Prostate gland (tissue), 2 donors: ENCODE measurements at regions not wholly inside any gene's neighbourhood (a gene's known extent, or its start where the extent isn't known, plus 50 kb on each side); places are given as distances from the start of the nearest gene placed in this dataset.

ENCODE experiments used
- DNase-seq: peaks from one replicate; pipeline ENCODE4 v3.0.0-alpha.2; 2019; ENCODE audit warnings: low spot score
- H3K27ac ChIP-seq, 2 donors: fragments of 200-600 bp; sonication (generic); 2 replicates each; pipeline ENCODE4 v1.5.1; 2017 to 2019
- H3K27me3 ChIP-seq: fragments of 200-600 bp; sonication (generic); replicated peaks from 2 replicates; pipeline ENCODE4 v1.5.1; 2019; ENCODE audit not compliant: insufficient read depth
- H3K36me3 ChIP-seq, 2 donors: fragments of 200-600 bp; sonication (generic); 1 replicate in 1 of 2; 2 replicates in 1 of 2; pipeline versions ENCODE4 v1.5.1 to v1.8.1; 2017 to 2019
- H3K4me1 ChIP-seq: fragments of 200-600 bp; sonication (generic); replicated peaks from 2 replicates; pipeline ENCODE4 v1.5.1; 2019
- H3K4me3 ChIP-seq, 2 donors: fragments of 200-600 bp; sonication (generic); 2 replicates each; pipeline ENCODE4 v1.5.1; 2017 to 2019
- H3K9me3 ChIP-seq: fragments of 200-600 bp; sonication (generic); 2 replicates; pipeline ENCODE4 v1.5.1; 2017
- CTCF ChIP-seq, 4 experiments: fragments of 200-600 bp in 2 of 4; fragments of 450-650 bp in 2 of 4; sonication (generic) in 2 of 4; IDR thresholded peaks; 1 replicate in 3 of 4; 2 replicates in 1 of 4; pipeline ENCODE4 v1.5.1; 2016 to 2019; ENCODE audit warnings: antibody characterized with exemption in 4 of 4, mild to moderate bottlenecking in 2 of 4, moderate library complexity in 2 of 4
- POLR2A ChIP-seq: fragments of 450-650 bp; IDR thresholded peaks from one replicate; pipeline ENCODE4 v1.6.1; 2016; ENCODE audit warnings: antibody characterized with exemption, mild to moderate bottlenecking
- POLR2AphosphoS5 ChIP-seq: sonication (generic); formaldehyde crosslinking; IDR thresholded peaks from one replicate; pipeline ENCODE4 v1.6.1; 2017; ENCODE audit warnings: antibody characterized with exemption
- WGBS: methylation state at CpG from one replicate; pipeline ENCODE4 v1.1.5; 2018; 5-methylcytosine and 5-hydroxymethylcytosine counted together
- intact Hi-C: fragments of 100-400 bp; cut with DNase I; formaldehyde crosslinking; loops from one replicate; pipeline ENCODE4 v1.14.2; 2022

GRCh38 chr7:25949736-25950487, 202.1 kb upstream of the NFE2L3 start:
- TF ChIP-seq CTCF (IDR thresholded peaks at IDR 0.05) (peak in 2 of 4 experiments; percentile 29 to 35), POLR2AphosphoS5 (no peak), POLR2A (no peak)
- peak overlapping the region; percentile 63 to 84 for H3K4me3 ChIP-seq
- peak; percentile 32 for DNase-seq
- no peaks in the 10 kb centered on the region for H3K9me3 ChIP-seq
- no peaks in the 10 kb centered on the region for H3K36me3 ChIP-seq
- intact Hi-C loops: no loop called here
- 13% methylated on average over 32 of the region's 32 CpGs for WGBS
- no peaks in the 10 kb centered on the region for H3K27me3 ChIP-seq
- no peaks in the 10 kb centered on the region for H3K4me1 ChIP-seq
- peak overlapping the region; percentile 87 to 92 for H3K27ac ChIP-seq

DNA sequence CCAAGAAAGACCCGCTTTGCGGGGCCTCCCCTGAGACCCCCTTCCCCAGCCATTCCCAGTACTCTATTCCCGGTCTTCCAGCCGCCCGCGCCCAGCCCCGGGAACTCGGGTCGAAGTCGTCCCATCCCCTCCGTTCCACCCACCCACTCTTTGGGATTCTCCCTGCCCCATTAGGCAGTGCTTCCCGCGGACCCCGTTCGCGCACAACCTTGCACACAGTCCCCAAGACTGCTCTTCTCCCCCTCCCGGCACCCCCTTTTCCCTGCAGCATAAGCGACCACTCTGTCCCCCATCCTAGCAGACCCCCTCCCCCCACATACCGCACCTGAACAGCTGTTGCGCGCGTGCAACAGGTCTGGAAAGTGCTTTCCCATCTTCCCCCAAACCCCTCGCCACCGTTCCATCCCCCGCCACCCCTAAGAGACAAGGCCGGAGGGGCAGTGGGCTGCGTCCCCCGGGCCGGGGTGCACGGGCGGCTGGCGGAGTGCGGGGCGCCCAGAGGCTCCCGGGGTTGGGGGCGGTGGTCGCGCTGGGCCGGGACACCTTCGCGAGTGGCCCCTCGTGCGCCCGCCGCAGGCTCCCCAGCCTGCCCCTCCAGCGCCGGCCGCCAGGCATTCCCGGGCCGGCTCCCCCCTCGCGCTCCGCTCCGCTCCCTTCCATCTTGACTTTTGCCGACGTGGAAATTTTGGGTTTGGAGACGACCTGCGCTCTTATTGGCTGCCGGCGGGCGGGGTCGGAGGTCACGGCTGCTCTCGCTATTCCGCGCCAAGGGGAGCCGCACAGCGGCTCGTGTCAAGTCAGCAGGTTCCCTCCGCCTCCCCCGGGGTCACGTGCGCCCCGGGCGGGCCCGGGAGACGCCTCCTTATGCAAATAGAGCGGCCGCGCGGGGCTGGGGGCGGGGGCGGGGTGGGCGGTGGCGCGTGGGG, 201.2 kb upstream of the NFE2L3 start:
- DNase-seq: peak; percentile 97
- intact Hi-C loops: no loop called here
- no peaks in the 10 kb centered on the region for H3K9me3 ChIP-seq
- WGBS: under 1% methylated on average over 63 of the region's 86 CpGs
- H3K27me3 ChIP-seq: no peaks in the 10 kb centered on the region
- H3K27ac ChIP-seq: peak overlapping the region; percentile 87 to 92
- TF ChIP-seq POLR2A (peak; percentile 63), POLR2AphosphoS5 (peak; percentile 69), CTCF (IDR thresholded peaks at IDR 0.05) (peak in 1 of 4 experiments; percentile 42)
- peak overlapping the region; percentile 63 to 84 for H3K4me3 ChIP-seq
- H3K4me1 ChIP-seq: no peaks in the 10 kb centered on the region
- no peaks in the 10 kb centered on the region for H3K36me3 ChIP-seq

DNA sequence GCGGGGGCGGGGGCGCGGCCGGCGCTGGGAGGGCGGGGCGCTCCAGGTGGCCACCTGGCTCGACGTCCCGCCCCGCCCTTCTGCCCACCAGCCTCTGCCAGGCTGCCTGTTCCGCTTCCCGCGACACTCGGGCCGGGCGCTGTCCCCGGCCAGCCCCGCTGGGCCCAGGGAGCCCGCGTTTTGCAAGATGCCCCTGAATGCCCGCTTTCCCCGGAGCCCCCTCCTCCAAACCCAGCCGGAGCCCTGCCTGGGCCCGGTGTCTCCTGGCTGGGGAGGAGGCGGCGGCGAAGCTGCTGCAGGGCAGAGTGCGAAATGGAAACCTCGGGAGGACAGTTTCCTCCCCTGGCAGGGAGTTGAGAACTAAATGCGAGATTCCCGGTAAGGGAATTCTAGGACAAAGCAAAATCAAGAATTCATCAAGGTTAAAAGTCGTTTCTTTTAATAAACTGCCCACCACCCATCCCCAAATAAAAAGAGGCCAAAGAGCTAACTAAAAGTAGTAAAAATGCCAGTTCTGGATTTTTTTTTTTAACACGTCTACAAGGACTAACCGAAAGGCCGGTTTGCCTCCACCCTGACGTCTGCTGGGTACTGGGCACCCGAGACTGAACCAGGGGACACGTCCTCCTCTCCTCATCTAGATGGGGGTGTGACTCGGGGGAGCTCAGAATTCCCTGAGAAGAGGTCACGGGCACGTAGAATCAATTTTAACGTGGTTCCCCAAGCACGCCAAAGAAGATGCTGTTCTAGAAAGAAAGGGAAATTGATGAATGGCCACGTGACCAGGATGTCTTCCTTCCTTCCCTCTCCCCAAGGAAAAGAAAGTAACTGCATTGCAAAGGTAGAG, 200.4 kb upstream of the NFE2L3 start:
- intact Hi-C loops: no loop called here
- no peak for DNase-seq
- TF ChIP-seq POLR2A (peak; percentile 96), CTCF (IDR thresholded peaks at IDR 0.05) (no peak), POLR2AphosphoS5 (peak; percentile 65)

DNA sequence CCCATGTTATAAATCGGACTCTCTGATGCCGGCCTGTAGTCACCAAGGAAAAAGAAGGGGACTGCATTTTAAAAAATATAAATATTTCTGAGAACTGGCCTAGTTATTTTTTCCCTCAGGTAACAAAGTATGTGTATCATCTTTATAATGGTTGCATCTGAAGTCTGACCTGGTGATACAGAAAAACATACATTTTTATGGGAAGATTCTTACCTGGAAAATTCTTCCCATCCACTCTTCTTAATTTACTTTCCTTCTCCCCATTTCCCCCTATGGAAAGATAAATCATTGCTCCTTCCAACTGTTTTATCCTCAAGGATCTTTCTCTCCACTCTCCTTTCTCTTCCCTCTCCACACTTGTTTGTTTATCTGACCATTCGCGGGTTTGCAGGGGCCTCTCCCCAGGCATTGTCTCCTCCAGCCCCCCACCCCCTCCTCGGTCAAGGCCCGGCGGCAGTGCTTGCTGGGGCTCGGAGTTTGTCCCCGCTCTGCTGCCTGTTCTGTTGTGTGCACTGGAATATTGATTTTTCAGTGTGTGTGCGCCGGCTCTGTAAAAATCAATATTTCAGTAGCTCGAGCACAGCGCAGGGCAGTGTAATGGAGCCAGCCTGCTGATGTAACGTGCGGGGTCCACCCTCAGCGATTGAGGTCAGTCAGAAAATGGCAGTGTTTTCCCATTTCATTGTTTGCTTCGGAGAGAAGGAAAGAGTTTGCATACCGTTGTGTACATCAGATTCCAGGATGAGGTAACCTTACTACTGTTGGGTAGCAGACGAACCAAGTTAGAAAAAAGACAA, 199.5 kb upstream of the NFE2L3 start:
- WGBS: 50% methylated on average over 19 of the region's 19 CpGs
- H3K4me3 ChIP-seq: no peak overlapping the region

More for the DNA sequence above, 200.4 kb upstream of the NFE2L3 start:
- Histone ChIP-seq H3K27me3 (no peaks in the 10 kb centered on the region), H3K4me1 (no peaks in the 10 kb centered on the region), H3K9me3 (no peaks in the 10 kb centered on the region), H3K27ac (peak overlapping the region; percentile 87 to 90), H3K4me3 (peak overlapping the region; percentile 63 to 84), H3K36me3 (no peaks in the 10 kb centered on the region)
- whole genome bisulfite sequencing: 12% methylated on average over 30 of the region's 46 CpGs

More for the DNA sequence above, 199.5 kb upstream of the NFE2L3 start:
- peak overlapping the region; percentile 87 to 90 for H3K27ac ChIP-seq
- H3K4me1 ChIP-seq: no peaks in the 10 kb centered on the region
- TF ChIP-seq POLR2A: no peak
- no peak for TF ChIP-seq POLR2AphosphoS5
- no peak for TF ChIP-seq CTCF (IDR thresholded peaks at IDR 0.05)
- H3K9me3 ChIP-seq: no peaks in the 10 kb centered on the region
- intact Hi-C loops: no loop called here
- H3K27me3 ChIP-seq: no peaks in the 10 kb centered on the region
- no peaks in the 10 kb centered on the region for H3K36me3 ChIP-seq
- no peak for DNase-seq
